GM18520 (cell line): ENCODE measurements at regions not wholly inside any gene's neighbourhood (a gene's known extent, or its start where the extent isn't known, plus 50 kb on each side); places are given as distances from the start of the nearest gene placed in this dataset.

Experiments
- ATAC-seq: cut with Tn5 transposase; IDR thresholded peaks from one replicate; pipeline ENCODE4 v1.9.1; 2021; ENCODE audit not compliant: unreplicated experiment

- ATAC-seq, result no peak
Measured at GRCh38 chr5:122715095-122715494, 59.8 kb upstream of the SNX2 start.

DNA sequence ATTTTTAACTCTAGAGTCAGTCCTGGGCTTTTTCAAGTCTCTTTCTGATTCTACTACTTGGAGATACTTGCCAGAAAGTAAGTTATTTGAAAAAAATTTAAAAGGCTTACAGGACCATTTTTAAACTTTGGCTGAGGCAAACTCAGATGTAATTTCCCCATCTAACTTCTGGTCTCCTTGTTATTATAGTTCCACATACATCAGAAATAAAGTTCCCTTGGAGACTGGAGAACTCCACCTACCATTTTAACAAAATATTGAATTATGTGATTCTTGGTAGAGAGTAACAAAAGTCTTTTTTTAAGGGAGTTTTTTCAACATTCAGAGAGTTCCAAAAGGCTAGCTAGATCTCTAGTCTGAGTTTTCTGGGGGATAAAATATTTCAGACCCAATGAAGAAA, 56.3 kb upstream of the SNX2 start:
- ATAC-seq, result no peak

- ATAC-seq, result no peak
Measured at GRCh38 chr5:122719991-122720746, 54.7 kb upstream of the SNX2 start.

- no peak for ATAC-seq
Measured at GRCh38 chr5:122721127-122721526, 53.8 kb upstream of the SNX2 start.

DNA sequence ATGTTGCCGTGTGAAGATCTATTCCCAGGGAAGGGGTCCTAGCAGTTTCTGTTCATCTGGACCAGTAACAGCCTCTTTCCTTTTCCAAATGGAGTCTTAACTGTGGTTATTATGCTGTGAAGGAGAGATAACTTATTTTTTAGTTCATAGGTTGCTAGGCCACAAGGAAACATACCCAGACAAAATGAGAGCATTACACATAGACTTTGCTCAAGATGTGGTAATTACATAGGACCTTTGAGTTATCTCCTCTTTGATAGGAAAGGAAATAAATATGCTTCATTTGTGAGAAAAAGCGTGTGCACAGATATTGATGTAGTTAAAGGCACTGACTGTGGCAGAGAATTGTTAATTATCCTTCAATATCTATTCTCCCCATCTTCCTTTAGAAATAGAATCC, 52.5 kb upstream of the SNX2 start:
- ATAC-seq, result no peak

DNA sequence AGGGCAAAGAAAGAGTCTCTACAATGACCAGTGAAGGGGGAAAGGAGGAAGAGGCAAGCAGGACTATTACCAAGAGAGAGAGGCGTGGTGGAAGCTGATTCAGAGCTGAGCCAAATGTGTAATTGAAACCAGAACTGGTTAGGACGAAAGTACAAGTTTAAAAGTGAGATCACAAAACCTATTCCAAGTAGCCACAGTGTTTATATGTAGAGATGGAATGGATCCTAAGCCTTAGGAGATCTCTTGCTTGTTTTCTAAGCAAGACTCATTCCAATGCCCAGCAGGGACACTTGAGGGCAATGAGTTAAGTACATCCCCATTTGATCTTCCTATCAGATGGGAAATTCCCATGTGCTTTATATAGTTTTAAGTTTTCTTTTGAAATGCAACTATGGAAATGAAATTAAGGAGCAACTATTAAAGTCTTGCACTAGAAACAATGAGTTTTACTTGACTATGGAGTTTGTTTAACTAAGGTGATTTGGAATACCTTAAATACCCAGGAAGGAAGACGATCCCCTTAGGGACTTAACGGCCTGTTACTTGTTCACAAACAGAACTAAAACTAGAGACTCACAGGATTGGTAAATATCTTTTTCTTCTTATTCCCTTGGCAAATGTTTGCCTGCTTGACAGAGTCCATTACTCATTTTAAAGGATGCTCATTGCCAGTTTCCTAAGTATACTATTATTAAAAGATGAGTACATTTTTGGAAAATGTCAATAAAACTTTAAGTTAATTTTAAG, 51.1 kb upstream of the SNX2 start:
- peak; percentile 94 for ATAC-seq
